ENCODE measurements at regions not wholly inside any gene's neighbourhood (a gene's known extent, or its start where the extent isn't known, plus 50 kb on each side); places are given as distances from the start of the nearest gene placed in this dataset.

DNA sequence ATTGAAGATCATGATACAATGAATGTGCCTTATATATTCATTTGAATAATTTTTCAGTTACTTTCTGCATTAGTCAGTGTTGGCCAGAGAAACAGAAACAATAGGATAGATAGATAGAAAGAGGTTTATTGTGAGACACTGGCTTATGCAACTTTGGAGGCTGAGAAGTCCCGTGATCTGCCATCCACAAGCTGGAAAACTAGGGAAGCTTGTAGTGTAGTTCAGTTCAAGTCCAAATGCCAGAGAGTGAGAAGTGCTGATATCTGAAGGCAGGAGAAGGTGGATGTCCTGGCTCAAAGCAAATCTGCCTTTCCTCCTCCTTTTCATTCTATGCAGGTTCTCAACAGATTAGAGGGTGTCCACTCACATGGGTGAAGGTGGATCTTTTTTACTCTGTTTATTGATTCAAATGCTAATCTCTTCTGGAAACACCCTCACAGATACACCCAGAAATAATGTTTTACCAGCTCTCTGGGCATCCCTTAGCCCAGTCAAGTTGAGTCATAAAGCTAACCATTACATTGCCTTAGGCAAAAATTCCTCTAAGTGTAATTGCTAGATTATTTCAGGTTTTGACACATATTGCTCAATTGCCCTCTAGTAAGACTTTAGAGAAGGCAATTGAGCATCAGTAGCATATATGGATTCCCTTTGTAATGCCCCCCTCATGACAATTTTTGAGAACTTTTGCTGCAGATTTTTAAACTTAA is 341.4 kb downstream of the LPIN1 start:
- Histone ChIP-seq H3K4me3 (ENCODE audit: low read depth, low read length) (no peak overlapping the region), H3K36me3 (no peaks in the 10 kb centered on the region), H3K4me1 (peaks cover 7% of the 10 kb centered on the region), H3K27me3 (no peaks in the 10 kb centered on the region), H3K9me3 (no peaks in the 10 kb centered on the region)
- TF ChIP-seq, protein P1, sequence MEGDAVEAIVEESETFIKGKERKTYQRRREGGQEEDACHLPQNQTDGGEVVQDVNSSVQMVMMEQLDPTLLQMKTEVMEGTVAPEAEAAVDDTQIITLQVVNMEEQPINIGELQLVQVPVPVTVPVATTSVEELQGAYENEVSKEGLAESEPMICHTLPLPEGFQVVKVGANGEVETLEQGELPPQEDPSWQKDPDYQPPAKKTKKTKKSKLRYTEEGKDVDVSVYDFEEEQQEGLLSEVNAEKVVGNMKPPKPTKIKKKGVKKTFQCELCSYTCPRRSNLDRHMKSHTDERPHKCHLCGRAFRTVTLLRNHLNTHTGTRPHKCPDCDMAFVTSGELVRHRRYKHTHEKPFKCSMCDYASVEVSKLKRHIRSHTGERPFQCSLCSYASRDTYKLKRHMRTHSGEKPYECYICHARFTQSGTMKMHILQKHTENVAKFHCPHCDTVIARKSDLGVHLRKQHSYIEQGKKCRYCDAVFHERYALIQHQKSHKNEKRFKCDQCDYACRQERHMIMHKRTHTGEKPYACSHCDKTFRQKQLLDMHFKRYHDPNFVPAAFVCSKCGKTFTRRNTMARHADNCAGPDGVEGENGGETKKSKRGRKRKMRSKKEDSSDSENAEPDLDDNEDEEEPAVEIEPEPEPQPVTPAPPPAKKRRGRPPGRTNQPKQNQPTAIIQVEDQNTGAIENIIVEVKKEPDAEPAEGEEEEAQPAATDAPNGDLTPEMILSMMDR (IDR thresholded peaks at IDR 0.05; ENCODE audit: low read depth, low read length), result no peak
- no peak for DNase-seq

DNA sequence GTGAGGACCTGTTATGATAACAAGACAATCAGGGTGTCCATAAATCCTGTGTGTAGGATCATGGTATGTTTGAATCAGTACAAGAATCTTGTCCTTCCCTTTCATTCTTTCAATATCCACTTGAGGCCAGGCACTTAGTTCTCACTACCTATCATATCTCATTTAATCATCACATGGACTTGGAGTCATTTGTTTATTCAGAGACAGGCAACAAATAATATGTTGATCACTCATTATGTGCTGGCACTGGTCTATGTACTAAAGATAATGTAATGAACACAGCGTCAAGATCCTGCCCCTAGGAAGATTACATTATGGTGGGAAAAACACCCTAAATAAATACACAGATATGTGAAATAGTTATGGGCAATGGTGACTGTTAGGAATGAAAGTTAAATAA is 342.6 kb downstream of the LPIN1 start:
- no peaks in the 10 kb centered on the region for H3K36me3 ChIP-seq
- H3K4me1 ChIP-seq, result peaks cover under 1% of the 10 kb centered on the region; the same call in 1 of the 2 replicates
- no peaks in the 10 kb centered on the region for H3K27me3 ChIP-seq
- no peaks in the 10 kb centered on the region for H3K9me3 ChIP-seq
- H3K4me3 ChIP-seq (ENCODE audit: low read depth, low read length), result no peak overlapping the region
- DNase-seq, result no peak
- TF ChIP-seq, protein P1 (IDR thresholded peaks at IDR 0.05; ENCODE audit: low read depth, low read length), result no peak

DNA sequence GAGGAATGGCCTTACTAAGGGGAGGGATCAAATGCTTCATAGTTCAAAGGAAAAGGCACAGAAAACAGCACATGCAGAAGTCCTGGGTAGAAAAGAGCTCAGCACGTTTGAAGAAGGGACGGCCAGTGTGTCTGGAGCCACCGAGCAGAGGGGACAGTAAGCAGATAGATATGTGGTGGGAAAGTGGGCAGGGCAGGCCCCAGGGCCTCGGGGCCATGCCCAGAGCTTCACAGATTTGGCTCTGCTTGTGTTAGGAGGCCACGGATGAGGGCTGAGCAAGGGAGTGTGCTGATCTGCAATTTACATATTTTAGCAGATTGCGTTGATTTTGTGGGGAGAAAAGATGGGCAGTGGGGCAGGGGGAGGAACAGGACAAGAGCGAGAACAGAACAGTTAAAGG is 343.1 kb downstream of the LPIN1 start:
- Histone ChIP-seq H3K9me3 (no peaks in the 10 kb centered on the region), H3K36me3 (no peaks in the 10 kb centered on the region), H3K4me1 (no peaks in the 10 kb centered on the region), H3K27me3 (no peaks in the 10 kb centered on the region), H3K4me3 (ENCODE audit: low read depth, low read length) (no peak overlapping the region)
- TF ChIP-seq, protein P1 (IDR thresholded peaks at IDR 0.05; ENCODE audit: low read depth, low read length), result no peak
- DNase-seq, result no peak

DNA sequence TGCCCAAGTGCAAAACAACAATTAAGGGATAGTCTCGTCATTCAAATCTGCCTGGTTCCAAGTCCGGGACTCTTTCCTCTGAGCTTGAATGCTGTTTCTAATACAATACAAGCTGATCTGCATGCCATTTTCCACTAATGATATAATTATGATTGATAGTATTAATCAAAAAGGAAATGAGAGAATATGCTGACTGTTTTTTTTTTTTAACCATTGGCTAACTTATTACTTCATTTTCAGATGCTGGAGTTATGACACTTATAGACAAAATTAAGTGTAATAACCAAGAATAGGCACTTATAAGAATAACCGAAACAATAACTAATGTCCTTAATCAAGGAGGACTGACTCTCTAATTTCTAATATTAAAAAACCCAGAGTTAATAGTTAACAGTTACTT is 343.6 kb downstream of the LPIN1 start:
- DNase-seq, result no peak
- Histone ChIP-seq H3K4me1 (no peaks in the 10 kb centered on the region), H3K36me3 (no peaks in the 10 kb centered on the region), H3K27me3 (no peaks in the 10 kb centered on the region), H3K9me3 (no peaks in the 10 kb centered on the region), H3K4me3 (ENCODE audit: low read depth, low read length) (no peak overlapping the region)
- TF ChIP-seq, protein P1 (IDR thresholded peaks at IDR 0.05; ENCODE audit: low read depth, low read length), result no peak

DNA sequence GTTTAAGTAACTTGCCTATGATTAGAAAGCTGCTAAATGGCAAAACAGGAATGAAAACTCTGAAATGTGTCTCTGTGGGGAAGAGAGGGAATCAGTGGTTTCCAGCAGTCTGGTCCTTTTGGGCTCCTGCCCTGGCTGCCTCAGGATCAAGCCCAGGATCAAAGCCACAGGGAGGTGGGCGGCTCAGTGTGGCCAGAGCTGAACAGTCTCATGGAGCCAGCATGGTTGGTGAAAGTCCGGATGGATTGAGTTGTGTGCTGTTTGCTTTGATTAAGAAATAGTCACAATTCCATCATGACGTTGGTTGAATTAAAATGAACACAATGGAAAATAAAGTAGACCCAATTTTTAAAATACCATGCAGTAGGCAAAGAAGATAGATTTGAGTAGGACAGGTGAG is 344.2 kb downstream of the LPIN1 start:
- H3K4me1 ChIP-seq, result no peaks in the 10 kb centered on the region
- DNase-seq, result no peak
- H3K36me3 ChIP-seq, result no peaks in the 10 kb centered on the region
- TF ChIP-seq, protein P1 (IDR thresholded peaks at IDR 0.05; ENCODE audit: low read depth, low read length), result no peak
- H3K4me3 ChIP-seq (ENCODE audit: low read depth, low read length), result no peak overlapping the region
- H3K27me3 ChIP-seq, result no peaks in the 10 kb centered on the region
- H3K9me3 ChIP-seq, result no peaks in the 10 kb centered on the region

DNA sequence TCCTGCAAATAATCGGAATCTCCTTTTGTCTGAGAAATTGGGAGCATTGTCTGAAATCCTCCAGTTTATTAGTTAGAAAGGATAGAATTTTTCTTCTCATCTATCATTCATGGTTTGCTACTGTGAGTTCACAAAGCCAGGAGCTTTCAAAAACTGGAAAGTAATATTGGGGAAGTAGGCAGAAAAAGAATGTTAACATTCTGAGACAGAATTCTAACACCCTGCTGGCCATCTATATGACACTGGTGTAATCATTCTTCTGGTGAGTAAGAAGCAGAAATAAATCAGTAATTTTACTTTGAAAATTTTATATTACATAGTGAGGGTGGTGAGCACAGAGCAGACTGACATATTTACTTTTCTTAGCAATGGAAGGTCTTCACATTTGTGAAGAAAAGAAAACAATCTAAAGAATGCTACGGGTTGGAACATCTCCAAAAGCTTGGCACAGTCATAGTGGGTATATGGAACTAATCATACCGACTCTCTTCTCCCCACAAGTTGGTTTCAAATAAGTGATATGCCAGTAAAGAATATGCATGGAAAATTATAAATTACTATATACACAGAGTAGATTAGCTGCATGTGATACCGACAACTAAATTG is 344.9 kb downstream of the LPIN1 start:
- no peak overlapping the region for H3K4me3 ChIP-seq (ENCODE audit: low read depth, low read length)
- no peaks in the 10 kb centered on the region for H3K36me3 ChIP-seq
- H3K9me3 ChIP-seq, result no peaks in the 10 kb centered on the region
- DNase-seq, result no peak
- no peaks in the 10 kb centered on the region for H3K27me3 ChIP-seq
- H3K4me1 ChIP-seq, result no peaks in the 10 kb centered on the region
- TF ChIP-seq, protein P1 (IDR thresholded peaks at IDR 0.05; ENCODE audit: low read depth, low read length), result no peak

Data from BE2C (cell line).